Liver (tissue), 3 donors: ENCODE measurements at regions not wholly inside any gene's neighbourhood (a gene's known extent, or its start where the extent isn't known, plus 50 kb on each side); places are given as distances from the start of the nearest gene placed in this dataset.

Experiments used
- CTCF ChIP-seq: fragments of 150-350 bp; IDR thresholded peaks from 2 replicates; pipeline ENCODE4 v1.5.1; 2017; ENCODE audit warnings: improper control_type of control experiment, low read depth, low read length; ENCODE audit not compliant: missing input control
- EGR1 ChIP-seq, 2 donors: IDR thresholded peaks; 2 replicates each; pipeline ENCODE4 v1.6.1; 2016 to 2018; ENCODE audit warnings: antibody characterized with exemption in 2 of 2, low read depth in 2 of 2
- FOXA1 ChIP-seq: IDR thresholded peaks from 2 replicates; pipeline ENCODE4 v1.6.1; 2016; ENCODE audit warnings: antibody characterized with exemption
- JUND ChIP-seq, 2 donors: IDR thresholded peaks; 2 replicates each; pipeline ENCODE4 v1.6.1; 2016; ENCODE audit warnings: antibody characterized with exemption in 2 of 2
- MAX ChIP-seq: IDR thresholded peaks from 2 replicates; pipeline ENCODE4 v1.6.1; 2016; ENCODE audit warnings: antibody characterized with exemption
- REST ChIP-seq: IDR thresholded peaks from 2 replicates; pipeline ENCODE4 v1.6.1; 2016; ENCODE audit warnings: antibody characterized with exemption, mild to moderate bottlenecking
- TAF1 ChIP-seq: conservative IDR thresholded peaks from 2 replicates; pipeline ENCODE4 v1.6.1; 2016; ENCODE audit warnings: antibody characterized with exemption, mild to moderate bottlenecking
- YY1 ChIP-seq: IDR thresholded peaks from 2 replicates; pipeline ENCODE4 v1.6.1; 2016; ENCODE audit warnings: antibody characterized with exemption, mild to moderate bottlenecking
- TF ChIP-seq, protein P1 (sequence below): IDR thresholded peaks from 2 replicates; pipeline ENCODE4 v1.6.1; 2016; ENCODE audit warnings: antibody characterized with exemption
- donor health status: healthy.
- donor health status: healthy.

DNA sequence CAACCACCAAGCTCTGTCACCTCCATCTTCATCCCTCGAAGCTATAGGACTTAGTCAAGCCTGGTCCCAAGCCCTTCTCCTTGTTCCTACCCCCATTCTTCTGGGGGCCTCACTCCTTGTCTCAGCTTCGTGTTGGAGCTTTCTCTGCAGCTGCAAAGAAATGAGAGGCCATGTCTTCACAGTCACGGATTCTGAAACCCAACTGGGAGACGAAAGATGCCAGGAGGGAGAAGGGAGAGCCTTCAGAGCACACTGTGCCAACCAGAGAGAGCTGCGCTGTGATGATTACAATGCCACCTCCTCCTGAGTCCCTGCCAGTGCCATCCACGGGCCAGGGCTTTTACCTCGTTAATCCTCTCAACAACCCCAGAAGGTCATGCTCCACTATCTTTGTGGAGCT is 469.3 kb downstream of the TBC1D22A start:
- TF ChIP-seq CTCF = no peak
- no peak for TF ChIP-seq MAX
- TF ChIP-seq REST = no peak
- no peak for TF ChIP-seq TAF1
- TF ChIP-seq, protein P1, sequence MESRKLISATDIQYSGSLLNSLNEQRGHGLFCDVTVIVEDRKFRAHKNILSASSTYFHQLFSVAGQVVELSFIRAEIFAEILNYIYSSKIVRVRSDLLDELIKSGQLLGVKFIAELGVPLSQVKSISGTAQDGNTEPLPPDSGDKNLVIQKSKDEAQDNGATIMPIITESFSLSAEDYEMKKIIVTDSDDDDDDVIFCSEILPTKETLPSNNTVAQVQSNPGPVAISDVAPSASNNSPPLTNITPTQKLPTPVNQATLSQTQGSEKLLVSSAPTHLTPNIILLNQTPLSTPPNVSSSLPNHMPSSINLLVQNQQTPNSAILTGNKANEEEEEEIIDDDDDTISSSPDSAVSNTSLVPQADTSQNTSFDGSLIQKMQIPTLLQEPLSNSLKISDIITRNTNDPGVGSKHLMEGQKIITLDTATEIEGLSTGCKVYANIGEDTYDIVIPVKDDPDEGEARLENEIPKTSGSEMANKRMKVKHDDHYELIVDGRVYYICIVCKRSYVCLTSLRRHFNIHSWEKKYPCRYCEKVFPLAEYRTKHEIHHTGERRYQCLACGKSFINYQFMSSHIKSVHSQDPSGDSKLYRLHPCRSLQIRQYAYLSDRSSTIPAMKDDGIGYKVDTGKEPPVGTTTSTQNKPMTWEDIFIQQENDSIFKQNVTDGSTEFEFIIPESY = no peak
- TF ChIP-seq JUND (IDR thresholded peaks at IDR 0.05) = no peak
- TF ChIP-seq EGR1 (IDR thresholded peaks at IDR 0.05; ENCODE audit: low read depth in 2 of 2) = no peak
- no peak for TF ChIP-seq YY1
- no peak for TF ChIP-seq FOXA1
